ENCODE measurements at regions not wholly inside any gene's neighbourhood (a gene's known extent, or its start where the extent isn't known, plus 50 kb on each side); places are given as distances from the start of the nearest gene placed in this dataset.

DNA sequence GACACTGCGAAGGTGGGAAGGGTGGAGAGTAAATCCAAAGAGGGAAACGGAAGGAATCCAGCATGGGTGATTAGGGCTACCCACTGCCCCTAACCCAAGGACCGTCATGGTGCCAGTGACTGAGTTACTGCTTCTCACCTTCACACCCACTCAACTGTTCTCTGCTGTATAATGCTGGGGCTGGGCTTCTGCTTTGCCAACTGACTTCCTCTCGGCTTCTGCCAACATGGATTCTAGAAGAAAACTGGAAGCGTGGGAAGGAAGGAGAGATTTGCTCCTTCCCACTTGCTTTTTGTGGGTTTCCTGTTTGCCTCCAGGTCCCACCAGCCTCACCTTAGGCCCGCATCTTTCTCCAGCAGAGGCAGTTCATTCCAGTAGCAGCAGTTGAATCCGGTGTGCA is 153.5 kb upstream of the RAI14 start:
- H3K4me1 ChIP-seq = peaks cover 42% of the 10 kb centered on the region

DNA sequence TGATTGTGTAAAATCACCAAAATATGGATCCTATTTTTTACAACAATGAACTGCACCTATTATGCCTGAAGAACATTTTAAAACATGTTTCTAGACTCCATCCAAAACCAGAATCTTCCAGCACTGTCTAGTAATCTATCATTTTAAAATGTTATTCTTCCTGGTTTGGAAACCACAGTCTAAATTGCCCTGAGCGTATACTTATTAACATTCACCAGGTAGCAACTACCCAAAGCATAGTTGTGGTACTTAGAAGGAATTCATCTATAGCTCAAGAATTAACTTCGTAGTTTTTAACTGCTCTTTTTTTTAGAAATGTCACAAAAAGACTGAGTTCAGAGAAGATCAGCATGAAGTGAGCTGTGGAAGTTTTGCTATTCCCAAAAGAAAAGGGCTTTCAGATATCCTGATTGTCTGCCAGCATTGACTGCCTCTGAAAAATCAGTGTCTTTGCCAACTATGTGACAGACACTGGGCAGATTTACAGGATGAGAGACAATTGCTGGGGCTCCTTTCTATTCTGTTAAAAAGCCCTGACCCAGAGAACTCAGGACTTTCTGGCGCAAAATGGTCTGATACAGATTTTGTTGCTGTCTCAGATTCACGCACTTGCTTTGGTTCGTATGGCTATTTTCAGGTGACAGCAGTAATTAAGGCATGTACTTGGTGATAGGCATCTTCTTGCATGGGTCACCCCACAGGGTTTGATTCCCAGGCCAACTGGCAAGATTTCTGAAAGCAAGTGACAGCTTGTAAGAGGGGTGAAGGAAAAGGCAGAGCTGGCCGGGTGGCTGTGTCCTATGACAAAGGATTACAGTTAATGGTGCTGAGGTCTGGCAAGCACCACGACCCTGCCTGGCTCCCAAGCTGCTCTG is 152.5 kb upstream of the RAI14 start:
- WGBS = 23% methylated on average over 7 of the region's 7 CpGs
- no peak for TF ChIP-seq POLR2A (IDR thresholded peaks at IDR 0.05)
- TF ChIP-seq EP300 (IDR thresholded peaks at IDR 0.05) = no peak
- TF ChIP-seq POLR2AphosphoS5 (IDR thresholded peaks at IDR 0.05) = peak in 1 of 3 donors; percentile 6
- no peaks in the 10 kb centered on the region for H3K36me3 ChIP-seq
- no peaks in the 10 kb centered on the region for H3K9me3 ChIP-seq
- peaks cover 34% of the 10 kb centered on the region for H3K4me1 ChIP-seq
- peak overlapping the region; percentile 30 for H3K27ac ChIP-seq
- no peak overlapping the region for H3K4me3 ChIP-seq
- no peak for DNase-seq (ENCODE audit: low spot score in 2 of 2)
- H3K27me3 ChIP-seq = no peaks in the 10 kb centered on the region

More for the DNA sequence above, 153.5 kb upstream of the RAI14 start:
- Histone ChIP-seq H3K4me3 (no peak overlapping the region), H3K27me3 (no peaks in the 10 kb centered on the region), H3K36me3 (no peaks in the 10 kb centered on the region), H3K27ac (peak overlapping the region; percentile 30), H3K9me3 (no peaks in the 10 kb centered on the region)
- no peak for TF ChIP-seq CTCF (IDR thresholded peaks at IDR 0.05)
- no peak for TF ChIP-seq EP300 (IDR thresholded peaks at IDR 0.05)
- TF ChIP-seq POLR2AphosphoS5 (IDR thresholded peaks at IDR 0.05) = no peak
- TF ChIP-seq POLR2A (IDR thresholded peaks at IDR 0.05) = no peak
- no peak for DNase-seq (ENCODE audit: low spot score in 2 of 2)
- WGBS = 78% methylated on average over 7 of the region's 7 CpGs

DNA sequence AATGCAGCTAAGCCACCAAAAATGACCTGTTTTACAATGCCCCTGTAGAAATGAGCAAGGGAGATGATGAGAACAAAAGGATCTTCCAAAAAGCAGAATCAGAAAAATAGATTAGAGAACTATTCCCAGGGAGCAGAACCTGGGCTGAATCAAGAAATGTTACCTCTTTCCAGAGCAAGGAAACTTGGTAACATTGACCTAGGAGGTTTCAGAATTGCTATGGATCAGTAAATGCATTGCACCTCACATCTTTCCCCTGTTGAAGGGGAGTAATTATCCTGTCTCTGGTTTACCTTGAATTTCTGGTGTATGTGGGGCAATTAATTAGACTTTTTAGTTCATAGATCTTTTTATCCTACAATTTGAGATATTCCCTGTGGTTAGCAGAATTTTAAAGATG is 151.2 kb upstream of the RAI14 start:
- no peak overlapping the region for H3K4me3 ChIP-seq
- TF ChIP-seq CTCF (IDR thresholded peaks at IDR 0.05) (no peak), EP300 (IDR thresholded peaks at IDR 0.05) (no peak), POLR2AphosphoS5 (IDR thresholded peaks at IDR 0.05) (no peak), POLR2A (IDR thresholded peaks at IDR 0.05) (no peak)
- no peak for DNase-seq (ENCODE audit: low spot score in 2 of 2)
- H3K9me3 ChIP-seq = no peaks in the 10 kb centered on the region
- H3K27me3 ChIP-seq = no peaks in the 10 kb centered on the region
- no peaks in the 10 kb centered on the region for H3K36me3 ChIP-seq
- peak overlapping the region; percentile 30 for H3K27ac ChIP-seq
- H3K4me1 ChIP-seq = peaks cover 26% of the 10 kb centered on the region

DNA sequence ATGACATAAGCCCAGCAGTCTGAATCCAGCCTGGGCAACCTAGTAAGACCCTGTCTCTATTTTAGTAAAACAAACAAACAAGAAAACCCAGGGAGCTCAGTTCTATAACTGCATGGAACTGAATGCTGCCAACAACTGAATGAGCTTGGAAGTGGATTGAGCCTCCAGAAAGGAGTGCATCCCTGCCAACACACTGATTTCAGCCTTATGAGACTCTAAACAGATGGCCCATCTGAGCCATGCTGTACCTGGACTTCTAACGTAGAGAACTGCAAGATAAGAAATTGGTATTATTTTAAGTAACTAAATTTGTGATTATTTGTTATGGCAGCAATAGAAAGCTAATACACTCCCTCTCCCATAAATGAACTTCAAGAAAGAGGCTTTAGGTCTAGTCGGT is 150.4 kb upstream of the RAI14 start:
- Histone ChIP-seq H3K27ac (no peak overlapping the region), H3K27me3 (no peaks in the 10 kb centered on the region), H3K9me3 (no peaks in the 10 kb centered on the region), H3K36me3 (no peaks in the 10 kb centered on the region), H3K4me3 (no peak overlapping the region), H3K4me1 (peaks cover 27% of the 10 kb centered on the region)
- TF ChIP-seq EP300 (IDR thresholded peaks at IDR 0.05) (no peak), POLR2AphosphoS5 (IDR thresholded peaks at IDR 0.05) (no peak), POLR2A (IDR thresholded peaks at IDR 0.05) (no peak), CTCF (IDR thresholded peaks at IDR 0.05) (no peak)
- WGBS = 91% methylated on average over 2 of the region's 2 CpGs
- DNase-seq (ENCODE audit: low spot score in 2 of 2) = no peak

DNA sequence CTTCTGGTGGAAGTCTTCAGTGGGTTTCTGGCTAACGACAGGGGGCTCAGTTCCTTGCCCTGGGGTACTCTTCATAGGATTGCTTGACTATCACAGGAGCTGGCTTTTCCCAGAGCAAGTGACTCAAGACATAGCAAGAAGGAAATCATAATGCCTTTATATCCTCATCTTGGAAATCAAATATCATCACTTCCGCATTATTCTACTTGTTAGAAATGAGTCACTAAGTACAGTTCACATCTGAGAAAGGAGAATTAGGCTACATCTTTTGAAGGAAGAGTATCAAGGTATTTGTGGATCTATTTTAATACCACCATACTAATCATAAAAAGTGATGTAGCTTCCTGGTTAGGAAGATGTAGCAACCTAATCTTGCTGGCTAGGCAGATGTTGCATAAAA is 148.2 kb upstream of the RAI14 start:
- Histone ChIP-seq H3K27ac (no peak overlapping the region), H3K36me3 (no peaks in the 10 kb centered on the region), H3K9me3 (no peaks in the 10 kb centered on the region), H3K27me3 (no peaks in the 10 kb centered on the region), H3K4me1 (peaks cover 30% of the 10 kb centered on the region), H3K4me3 (no peak overlapping the region)
- no peak for DNase-seq (ENCODE audit: low spot score in 2 of 2)
- WGBS = 78% methylated on average over 2 of the region's 2 CpGs
- TF ChIP-seq POLR2A (IDR thresholded peaks at IDR 0.05) (no peak), POLR2AphosphoS5 (IDR thresholded peaks at IDR 0.05) (no peak), CTCF (IDR thresholded peaks at IDR 0.05) (no peak), EP300 (IDR thresholded peaks at IDR 0.05) (no peak)

All from suprapubic skin (tissue), 4 donors.